ENCODE measurements at regions not wholly inside any gene's neighbourhood (a gene's known extent, or its start where the extent isn't known, plus 50 kb on each side); places are given as distances from the start of the nearest gene placed in this dataset.

DNA sequence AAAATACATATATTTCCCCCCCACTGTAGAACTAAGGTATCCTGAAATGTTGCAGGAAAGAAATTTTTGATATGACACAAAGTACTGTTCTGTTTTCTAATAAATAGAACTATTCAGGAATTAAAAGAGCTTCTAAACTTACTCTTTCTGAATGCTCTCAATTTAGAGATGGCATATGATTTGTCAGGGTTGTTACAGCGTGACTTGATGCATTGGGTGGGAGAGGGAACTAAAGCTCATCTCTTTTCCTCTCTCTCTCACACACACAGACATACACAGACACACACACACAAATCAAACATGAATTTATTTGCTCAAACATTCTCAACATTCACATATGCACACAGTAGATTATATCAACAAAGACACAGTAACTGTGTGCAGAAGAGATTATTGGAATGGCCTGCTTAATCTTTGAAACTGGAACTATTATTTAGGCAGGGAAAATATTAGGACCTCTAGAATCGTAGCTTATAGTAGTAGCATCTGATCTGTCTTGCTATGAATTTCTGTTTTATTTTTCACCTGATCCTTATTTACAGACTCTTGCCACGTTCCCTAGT lies 807.4 kb upstream of the GBE1 start:
- TF ChIP-seq CTCF (IDR thresholded peaks at IDR 0.05) = no peak
- no peak for TF ChIP-seq POLR2A (IDR thresholded peaks at IDR 0.05)

Measured in heart left ventricle (tissue), 13 donors.